ENCODE measurements at regions not wholly inside any gene's neighbourhood (a gene's known extent, or its start where the extent isn't known, plus 50 kb on each side); places are given as distances from the start of the nearest gene placed in this dataset.

DNA sequence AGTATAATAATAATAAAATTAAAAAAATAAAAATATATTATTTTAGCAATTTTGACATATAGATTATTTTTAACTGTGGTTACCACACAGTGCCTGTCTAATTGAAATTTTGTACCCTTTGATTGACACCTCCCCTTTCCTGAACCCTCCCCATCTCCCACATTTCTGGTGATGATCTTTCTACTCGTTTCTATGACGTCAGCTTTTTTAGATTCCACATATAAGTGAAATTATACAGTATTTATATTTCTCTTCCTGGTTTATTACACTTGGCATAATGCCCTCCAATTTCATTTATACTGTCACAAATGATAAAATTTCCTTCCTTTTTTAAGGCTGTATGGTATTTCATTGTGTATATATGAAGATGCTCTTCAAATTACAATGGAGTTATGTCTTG is 258.1 kb upstream of the PTCHD4 start:
- Histone ChIP-seq H3K27ac (no peak overlapping the region), H3K36me3 (no peaks in the 10 kb centered on the region), H3K9me3 (no peaks in the 10 kb centered on the region), H3K4me3 (no peak overlapping the region), H3K27me3 (no peaks in the 10 kb centered on the region), H3K4me1 (no peaks in the 10 kb centered on the region)
- TF ChIP-seq POLR2A (IDR thresholded peaks at IDR 0.05) (no peak), EP300 (IDR thresholded peaks at IDR 0.05) (no peak), POLR2AphosphoS5 (IDR thresholded peaks at IDR 0.05) (no peak), CTCF (IDR thresholded peaks at IDR 0.05) (no peak)
- no peak for ATAC-seq
- WGBS, 2 donors (ENCODE audit: low coverage in 1 of 2), result 85 to 94% methylated on average over 2 of the region's 2 CpGs

- no peak overlapping the region for H3K27ac ChIP-seq
- H3K27me3 ChIP-seq, result no peaks in the 10 kb centered on the region
- no peak overlapping the region for H3K4me3 ChIP-seq
- 13 to 39% methylated on average over 1 of the region's 1 CpG for WGBS, 2 donors (ENCODE audit: low coverage in 1 of 2)
- ATAC-seq, result no peak
- TF ChIP-seq POLR2AphosphoS5 (IDR thresholded peaks at IDR 0.05), result no peak
- TF ChIP-seq EP300 (IDR thresholded peaks at IDR 0.05), result no peak
- TF ChIP-seq CTCF (IDR thresholded peaks at IDR 0.05), result no peak
- no peak for TF ChIP-seq POLR2A (IDR thresholded peaks at IDR 0.05)
- H3K9me3 ChIP-seq, result no peaks in the 10 kb centered on the region
- H3K4me1 ChIP-seq, result no peaks in the 10 kb centered on the region
- no peaks in the 10 kb centered on the region for H3K36me3 ChIP-seq
Observed at GRCh38 chr6:48325701-48326100, 214.7 kb upstream of the PTCHD4 start.

DNA sequence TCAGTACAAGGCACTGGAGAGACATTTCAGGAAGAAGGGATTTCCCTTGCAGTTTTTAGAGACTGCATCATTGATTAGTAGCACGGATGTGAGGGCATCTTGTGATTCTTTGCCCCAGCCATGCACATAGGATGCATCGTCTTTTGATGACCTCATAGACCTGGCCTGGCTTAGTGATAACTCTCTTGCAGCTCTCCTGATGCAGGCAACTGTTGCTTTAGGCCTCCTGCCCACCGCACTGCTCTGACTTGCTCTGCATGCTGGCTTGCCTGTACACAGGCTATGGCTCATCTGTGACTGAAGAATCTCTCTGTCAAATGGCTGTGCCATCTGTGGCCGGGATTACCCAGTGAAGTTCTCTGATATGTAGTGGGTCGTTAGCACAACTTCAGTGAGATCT is 207.7 kb upstream of the PTCHD4 start:
- Histone ChIP-seq H3K4me3 (no peak overlapping the region), H3K9me3 (no peaks in the 10 kb centered on the region), H3K27me3 (no peaks in the 10 kb centered on the region), H3K27ac (no peak overlapping the region), H3K36me3 (no peaks in the 10 kb centered on the region), H3K4me1 (no peaks in the 10 kb centered on the region)
- no peak for ATAC-seq
- WGBS, 2 donors (ENCODE audit: low coverage in 1 of 2), result 69 to 78% methylated on average over 2 to 4 of the region's 5 CpGs
- TF ChIP-seq POLR2A (IDR thresholded peaks at IDR 0.05) (no peak), EP300 (IDR thresholded peaks at IDR 0.05) (no peak), POLR2AphosphoS5 (IDR thresholded peaks at IDR 0.05) (no peak), CTCF (IDR thresholded peaks at IDR 0.05) (no peak)

GRCh38 chr6:48315915-48316314 is 204.9 kb upstream of the PTCHD4 start:
- no peak for ATAC-seq
- Histone ChIP-seq H3K27ac (no peak overlapping the region), H3K36me3 (no peaks in the 10 kb centered on the region), H3K9me3 (no peaks in the 10 kb centered on the region), H3K27me3 (no peaks in the 10 kb centered on the region), H3K4me3 (no peak overlapping the region), H3K4me1 (no peaks in the 10 kb centered on the region)
- TF ChIP-seq EP300 (IDR thresholded peaks at IDR 0.05), result no peak
- no peak for TF ChIP-seq POLR2A (IDR thresholded peaks at IDR 0.05)
- no peak for TF ChIP-seq POLR2AphosphoS5 (IDR thresholded peaks at IDR 0.05)
- no peak for TF ChIP-seq CTCF (IDR thresholded peaks at IDR 0.05)
- 56 to 60% methylated on average over 1 of the region's 1 CpG for WGBS, 2 donors (ENCODE audit: low coverage in 1 of 2)

- WGBS, 2 donors (ENCODE audit: low coverage in 1 of 2), result 83 to 91% methylated on average over 5 of the region's 5 CpGs
- no peak for ATAC-seq
Observed at GRCh38 chr6:48315051-48315719, 204.2 kb upstream of the PTCHD4 start.

More at GRCh38 chr6:48315051-48315719, 204.2 kb upstream of the PTCHD4 start:
- H3K27me3 ChIP-seq, result no peaks in the 10 kb centered on the region
- H3K4me3 ChIP-seq, result no peak overlapping the region
- no peak overlapping the region for H3K27ac ChIP-seq
- H3K9me3 ChIP-seq, result no peaks in the 10 kb centered on the region
- no peaks in the 10 kb centered on the region for H3K36me3 ChIP-seq
- TF ChIP-seq EP300 (IDR thresholded peaks at IDR 0.05) (no peak), POLR2AphosphoS5 (IDR thresholded peaks at IDR 0.05) (no peak), CTCF (IDR thresholded peaks at IDR 0.05) (no peak), POLR2A (IDR thresholded peaks at IDR 0.05) (no peak)
- H3K4me1 ChIP-seq, result no peaks in the 10 kb centered on the region

Measured in gastroesophageal sphincter (tissue), 4 donors.